ENCODE measurements at regions not wholly inside any gene's neighbourhood (a gene's known extent, or its start where the extent isn't known, plus 50 kb on each side); places are given as distances from the start of the nearest gene placed in this dataset.
A peak's percentile ranks its signal among the peaks of the same experiment; 100 is the strongest.

- DNase-seq (ENCODE audit: low read depth in 1 of 2, low spot score in 1 of 2), result no peak
- no peak overlapping the region for H3K27ac ChIP-seq (replicated peaks)
- no peak overlapping the region for H3K4me3 ChIP-seq (replicated peaks; ENCODE audit: insufficient read depth, low read length)
- H3K27me3 ChIP-seq (ENCODE audit: insufficient read depth, poor library complexity, severe bottlenecking), result no peaks in the 10 kb centered on the region
- TF ChIP-seq GABPA (IDR thresholded peaks at IDR 0.05; ENCODE audit: low read depth), result no peak
- TF ChIP-seq REST (IDR thresholded peaks at IDR 0.05; ENCODE audit: insufficient replicate concordance, low read depth), result no peak
- no peak for TF ChIP-seq CTCF (IDR thresholded peaks at IDR 0.05; ENCODE audit: insufficient read depth, low read length)
- no peak for TF ChIP-seq POLR2AphosphoS5 (IDR thresholded peaks at IDR 0.05; ENCODE audit: low read depth)
- no peak for TF ChIP-seq SPI1 (IDR thresholded peaks at IDR 0.05; ENCODE audit: borderline replicate concordance, low read depth)
Measured at GRCh38 chr2:207282916-207283315, 117.2 kb upstream of the KLF7 start.

GRCh38 chr2:207283356-207283755 is 117.6 kb upstream of the KLF7 start:
- H3K27ac ChIP-seq (replicated peaks), result no peak overlapping the region
- DNase-seq (ENCODE audit: low read depth in 1 of 2, low spot score in 1 of 2), result peak in 1 of 2 experiments; percentile 81
- H3K4me3 ChIP-seq (replicated peaks; ENCODE audit: insufficient read depth, low read length), result no peak overlapping the region
- H3K27me3 ChIP-seq (ENCODE audit: insufficient read depth, poor library complexity, severe bottlenecking), result no peaks in the 10 kb centered on the region
- TF ChIP-seq SPI1 (IDR thresholded peaks at IDR 0.05; ENCODE audit: borderline replicate concordance, low read depth) (peak; percentile 33; the same call in 1 of the 2 replicates), REST (IDR thresholded peaks at IDR 0.05; ENCODE audit: insufficient replicate concordance, low read depth) (no peak), POLR2AphosphoS5 (IDR thresholded peaks at IDR 0.05; ENCODE audit: low read depth) (no peak), GABPA (IDR thresholded peaks at IDR 0.05; ENCODE audit: low read depth) (no peak), CTCF (IDR thresholded peaks at IDR 0.05; ENCODE audit: insufficient read depth, low read length) (no peak)

- DNase-seq (ENCODE audit: low read depth in 1 of 2, low spot score in 1 of 2), result no peak
- H3K27ac ChIP-seq (replicated peaks), result no peak overlapping the region
Measured at GRCh38 chr2:207284556-207285472, 119.1 kb upstream of the KLF7 start.

More at GRCh38 chr2:207284556-207285472, 119.1 kb upstream of the KLF7 start:
- H3K4me3 ChIP-seq (replicated peaks; ENCODE audit: insufficient read depth, low read length), result no peak overlapping the region
- H3K27me3 ChIP-seq (ENCODE audit: insufficient read depth, poor library complexity, severe bottlenecking), result no peaks in the 10 kb centered on the region
- TF ChIP-seq GABPA (IDR thresholded peaks at IDR 0.05; ENCODE audit: low read depth), result no peak
- TF ChIP-seq REST (IDR thresholded peaks at IDR 0.05; ENCODE audit: insufficient replicate concordance, low read depth), result no peak

Data from HL-60 (cell line).